GM21723 (cell line): ENCODE measurements at regions not wholly inside any gene's neighbourhood (a gene's known extent, or its start where the extent isn't known, plus 50 kb on each side); places are given as distances from the start of the nearest gene placed in this dataset.
A peak's percentile ranks its signal among the peaks of the same experiment; 100 is the strongest.

Experiments
- ATAC-seq: cut with Tn5 transposase; IDR thresholded peaks from one replicate; pipeline ENCODE4 v1.9.1; 2021; ENCODE audit warnings: mild to moderate bottlenecking, moderate library complexity; ENCODE audit not compliant: unreplicated experiment

DNA sequence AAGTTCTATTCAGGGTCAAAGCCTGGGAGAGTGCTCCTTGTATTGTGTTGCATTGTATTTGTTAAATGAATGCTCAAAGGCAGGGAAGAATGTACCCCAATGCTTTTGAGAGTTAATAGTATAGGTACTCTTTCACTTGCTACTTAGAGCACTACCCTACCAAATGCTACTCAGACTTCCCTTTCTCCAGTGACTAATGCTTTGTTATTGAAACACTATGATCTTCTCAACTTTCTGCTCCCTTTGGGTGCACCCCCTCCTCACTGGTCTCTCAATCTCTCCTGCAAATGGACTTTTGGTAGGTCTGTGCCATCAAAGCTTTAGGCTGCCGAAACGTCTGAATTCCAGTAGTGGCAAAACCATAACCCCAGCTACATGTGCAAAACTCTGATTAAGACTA, 177.7 kb upstream of the AHR start:
- no peak for ATAC-seq

DNA sequence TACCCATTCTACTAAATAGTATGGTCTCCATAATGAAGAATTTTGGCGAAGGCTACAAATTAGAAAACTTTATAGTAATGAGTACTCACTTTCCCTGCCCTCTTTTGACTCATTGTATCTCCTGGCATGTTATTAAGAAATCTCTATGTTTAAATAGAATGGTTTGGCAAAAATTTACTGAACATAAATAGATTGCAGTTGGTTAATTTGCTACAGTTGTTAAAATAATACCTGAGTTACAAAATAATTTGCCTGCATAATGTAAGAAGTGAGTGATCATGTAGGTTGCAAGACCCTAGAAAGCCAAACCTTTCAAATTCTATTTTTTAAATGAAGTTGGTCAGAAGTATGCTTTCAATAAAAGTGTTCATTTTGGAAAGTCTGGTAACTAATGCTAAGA, 176.8 kb upstream of the AHR start:
- no peak for ATAC-seq

DNA sequence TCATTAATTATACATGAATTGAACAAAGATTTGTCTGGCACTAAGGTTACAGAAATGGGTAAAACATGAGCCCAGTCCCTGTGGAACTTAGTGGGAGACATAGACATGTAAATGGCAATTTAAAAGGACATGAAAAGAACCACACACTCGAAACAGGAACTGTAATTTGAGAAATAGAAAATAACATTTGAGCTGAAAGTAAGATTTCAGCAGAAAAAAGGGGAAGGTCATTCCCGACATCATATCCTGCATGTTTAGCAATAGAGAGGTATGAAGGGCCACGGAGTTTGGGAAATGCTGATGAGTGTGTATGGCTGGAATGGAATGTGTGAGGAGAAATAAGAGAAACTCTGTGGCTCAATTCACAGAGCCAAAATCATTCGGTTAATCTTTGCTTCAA, 175.4 kb upstream of the AHR start:
- ATAC-seq: peak; percentile 44

DNA sequence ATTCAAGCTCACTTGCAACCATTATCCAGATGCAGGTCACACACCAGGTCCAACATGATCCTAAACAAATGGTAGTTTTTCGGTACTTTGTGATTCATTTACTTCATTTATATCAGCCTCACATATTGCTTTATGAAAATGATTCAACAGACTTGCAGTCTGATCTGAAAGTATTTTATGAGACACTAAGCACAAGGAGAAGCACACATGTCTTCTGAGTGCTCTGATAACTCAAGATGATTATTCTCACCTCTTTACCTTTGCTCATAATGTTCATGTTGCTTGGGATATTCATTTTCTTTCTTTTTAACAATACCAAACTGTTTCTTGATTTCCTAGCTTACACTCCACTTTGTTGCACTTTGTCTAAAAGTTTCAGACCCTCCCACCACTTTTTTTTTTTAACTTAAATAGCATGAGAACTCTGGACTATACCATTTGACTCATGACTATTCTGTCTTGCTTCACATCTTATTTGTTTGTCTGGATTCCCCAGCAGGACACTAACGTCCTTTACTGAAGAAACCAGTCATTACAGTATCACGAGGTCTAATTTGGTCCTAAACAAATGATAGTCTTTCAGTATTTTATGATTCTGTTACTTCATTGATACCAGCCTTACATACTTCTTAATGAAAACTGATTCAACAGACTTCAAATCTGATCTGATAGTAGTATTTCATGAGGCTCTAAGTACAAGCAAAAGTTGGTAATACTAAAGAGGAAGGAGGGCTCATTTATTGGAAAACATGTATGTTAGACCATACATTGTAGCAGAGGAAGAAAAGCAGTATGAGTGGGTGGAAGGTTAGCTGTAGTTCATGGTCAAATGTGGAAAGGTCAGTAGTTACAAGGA, 171.8 kb upstream of the AHR start:
- peak; percentile 81 for ATAC-seq

DNA sequence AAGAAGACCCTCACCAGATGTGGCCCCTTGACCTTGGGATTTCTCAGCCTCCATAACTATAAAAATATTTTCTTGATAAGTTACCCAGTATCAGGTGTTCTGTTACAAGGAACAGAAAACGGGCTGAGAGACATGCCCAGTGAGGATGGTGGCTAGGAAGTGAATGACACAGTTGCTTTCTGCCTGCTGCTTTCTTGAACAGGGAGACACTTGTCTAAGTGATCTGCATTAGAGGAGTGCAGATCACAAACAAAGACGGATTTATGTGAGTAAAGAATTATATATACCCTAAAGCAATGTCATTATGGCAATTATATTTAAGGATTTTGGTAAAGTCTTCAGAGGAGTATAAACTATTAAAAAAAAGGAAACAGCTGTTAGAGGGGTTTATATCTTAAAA, 169.2 kb upstream of the AHR start:
- no peak for ATAC-seq

DNA sequence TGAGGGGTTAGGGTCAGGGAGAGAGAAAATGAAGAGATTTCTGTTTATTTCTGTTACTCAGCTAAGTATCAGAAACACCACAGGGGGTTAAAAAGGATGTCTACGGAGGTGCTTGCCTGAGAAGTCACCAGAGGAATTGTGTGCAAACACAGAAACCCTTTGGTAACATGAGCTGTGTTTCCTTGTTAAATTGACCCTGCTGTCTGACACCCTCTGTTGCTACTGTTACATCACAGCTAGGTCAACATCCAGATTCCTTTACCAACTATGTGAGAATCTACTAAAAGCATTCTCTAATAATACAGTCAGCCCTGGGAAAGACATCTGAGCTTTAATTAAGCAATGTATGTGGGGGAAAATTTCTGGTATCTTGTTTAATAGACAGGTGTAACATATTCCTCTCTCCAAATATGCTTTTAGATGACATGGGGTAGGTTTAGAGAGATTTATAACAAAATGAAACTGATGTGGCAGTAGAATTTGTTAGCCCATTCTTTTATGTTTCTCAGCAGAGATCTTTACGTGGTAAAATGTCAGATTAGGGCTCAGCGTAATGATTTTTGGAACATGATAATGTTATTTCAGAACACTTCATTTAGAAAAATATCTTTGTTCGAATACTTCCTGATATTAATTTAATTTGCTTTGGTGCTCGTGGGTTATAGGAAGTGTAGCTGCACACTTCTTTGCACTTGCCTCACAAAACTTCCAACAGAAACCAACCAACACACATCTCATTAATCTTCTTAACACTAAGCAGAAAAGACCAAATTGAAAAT, 168.0 kb upstream of the AHR start:
- ATAC-seq: no peak

DNA sequence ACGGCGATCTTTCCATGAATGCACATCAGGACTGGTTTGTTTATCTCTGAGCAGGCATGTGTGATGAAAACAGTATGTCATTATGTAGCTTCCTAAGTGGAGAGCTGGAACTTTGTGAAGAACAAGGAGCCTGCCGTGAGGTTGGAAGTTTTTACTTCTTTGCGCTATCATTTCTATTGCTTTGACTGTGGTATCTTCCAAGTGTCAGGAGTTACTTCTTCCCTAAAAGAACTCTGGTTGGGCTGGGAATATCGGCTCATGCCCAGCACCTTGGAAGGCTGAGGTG, 167.4 kb upstream of the AHR start:
- ATAC-seq: no peak

DNA sequence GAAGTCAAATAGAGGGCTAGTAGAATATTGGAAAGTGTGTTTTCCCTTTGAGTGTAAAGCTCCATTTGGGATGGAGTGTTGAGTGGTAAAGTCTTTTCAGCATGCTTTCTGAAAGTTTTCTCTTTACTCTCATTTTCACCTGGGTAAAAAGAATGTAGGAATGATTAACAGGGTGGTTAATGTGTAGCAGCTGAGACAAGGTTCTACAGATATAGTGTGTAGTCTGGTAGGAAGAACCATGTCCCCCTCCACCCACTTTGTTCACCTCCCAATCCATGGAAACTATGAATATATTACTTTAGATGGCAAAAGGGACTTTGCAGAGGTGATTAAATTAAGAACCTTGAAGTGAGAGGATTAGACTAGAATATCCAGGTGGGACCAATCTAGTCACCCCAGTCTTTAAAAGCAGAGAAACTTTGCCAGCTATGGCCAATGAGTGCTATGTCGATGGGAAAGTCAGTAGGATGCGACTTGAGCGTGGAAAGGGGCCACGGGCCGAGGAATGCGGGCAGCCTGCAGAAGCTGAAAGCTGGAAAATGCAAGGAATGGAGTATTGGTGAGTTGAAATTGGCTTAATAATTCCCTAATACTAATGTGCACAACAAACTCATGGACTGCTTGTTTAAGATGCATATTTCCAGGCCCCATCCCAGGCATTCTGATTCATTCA, 166.3 kb upstream of the AHR start:
- no peak for ATAC-seq

DNA sequence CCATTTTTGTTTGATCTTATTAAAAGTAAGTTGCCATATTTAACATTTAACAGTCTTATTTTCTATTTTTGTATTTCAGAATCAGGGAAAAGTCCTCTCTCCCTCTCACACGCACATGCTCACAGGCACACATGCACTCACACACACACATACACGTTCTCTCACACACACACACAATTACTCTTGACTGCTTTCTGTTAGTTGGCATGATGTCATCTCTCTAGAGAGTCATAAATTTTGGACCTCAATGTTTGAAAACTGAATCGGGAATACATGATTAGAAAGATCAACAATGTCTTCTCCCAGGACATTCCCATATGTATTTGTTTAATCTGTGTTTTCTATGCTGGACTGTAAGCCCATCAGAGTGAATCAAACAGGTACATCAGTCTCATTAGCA, 165.7 kb upstream of the AHR start:
- ATAC-seq: no peak

DNA sequence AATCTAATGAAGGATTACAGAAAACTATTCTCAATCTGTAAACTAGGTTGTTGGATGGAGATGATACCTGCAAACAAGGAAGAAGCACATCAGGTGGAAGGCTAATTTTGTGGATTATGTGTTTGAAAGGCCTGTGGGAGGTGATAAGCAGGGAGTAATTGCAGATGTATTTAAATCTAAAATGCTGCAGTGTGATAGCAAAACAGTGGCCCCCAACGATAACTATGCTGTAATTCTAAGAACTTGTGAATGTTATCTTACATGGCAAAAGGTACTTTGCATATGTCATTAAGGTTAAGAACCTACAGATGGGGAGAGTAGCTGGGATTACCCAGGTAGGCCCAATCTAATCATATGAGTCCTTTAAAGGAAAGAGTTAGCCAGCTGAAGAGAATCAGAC, 164.5 kb upstream of the AHR start:
- no peak for ATAC-seq

DNA sequence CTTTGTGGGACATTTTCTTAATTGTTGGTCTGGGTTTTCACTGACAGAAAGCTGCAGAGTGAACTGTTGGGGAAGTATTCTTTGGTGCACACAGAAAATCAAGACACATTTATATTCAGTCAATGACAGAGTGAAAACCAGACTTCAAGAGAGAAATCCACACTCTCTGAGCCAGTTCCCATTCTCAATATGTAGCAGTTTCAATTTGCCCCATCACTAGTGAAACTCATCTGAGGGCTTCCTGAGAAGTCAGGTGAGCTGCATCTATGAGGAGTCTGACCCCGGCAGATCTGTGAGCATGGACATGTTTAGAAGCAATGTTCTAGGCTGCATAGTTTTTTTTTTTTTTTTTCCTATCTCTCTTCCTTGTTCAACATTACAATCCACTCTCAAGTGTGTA, 163.7 kb upstream of the AHR start:
- peak; percentile 92 for ATAC-seq

DNA sequence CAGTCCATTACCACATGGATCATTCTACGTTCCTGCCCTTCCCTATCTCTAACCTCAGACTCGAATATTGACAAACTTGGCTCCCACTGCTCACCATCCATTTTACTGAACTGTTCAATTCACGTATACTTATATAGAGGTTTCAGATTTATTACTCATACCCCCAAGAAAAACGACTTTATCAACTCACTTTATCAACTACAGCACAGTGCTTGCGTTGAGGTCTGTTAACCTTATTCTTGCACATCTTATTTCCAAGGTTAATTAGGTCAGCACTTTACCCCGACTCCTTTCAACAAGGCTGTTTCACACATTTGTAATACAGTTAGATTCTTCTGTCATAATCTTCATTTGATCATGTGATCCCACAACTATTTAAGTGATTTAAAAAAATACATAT, 162.3 kb upstream of the AHR start:
- no peak for ATAC-seq

DNA sequence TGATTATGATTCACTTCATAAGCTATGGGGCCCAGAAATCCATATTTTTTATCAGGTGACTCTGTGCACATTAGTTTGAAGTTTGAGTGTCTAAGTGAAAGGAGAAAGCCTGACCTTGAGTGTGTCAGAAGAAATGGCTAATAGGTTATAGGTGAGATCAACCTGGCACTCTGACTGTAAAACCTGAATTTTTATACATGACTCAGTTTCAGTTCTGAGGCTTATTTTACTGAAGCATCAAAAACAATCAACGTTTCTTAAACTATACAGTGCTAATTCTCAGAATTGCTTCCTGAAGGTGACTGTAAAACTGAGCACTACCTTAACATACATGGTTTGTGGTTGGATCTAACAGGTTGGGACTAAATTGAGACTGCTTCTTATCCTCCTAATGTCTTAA, 159.4 kb upstream of the AHR start:
- no peak for ATAC-seq

DNA sequence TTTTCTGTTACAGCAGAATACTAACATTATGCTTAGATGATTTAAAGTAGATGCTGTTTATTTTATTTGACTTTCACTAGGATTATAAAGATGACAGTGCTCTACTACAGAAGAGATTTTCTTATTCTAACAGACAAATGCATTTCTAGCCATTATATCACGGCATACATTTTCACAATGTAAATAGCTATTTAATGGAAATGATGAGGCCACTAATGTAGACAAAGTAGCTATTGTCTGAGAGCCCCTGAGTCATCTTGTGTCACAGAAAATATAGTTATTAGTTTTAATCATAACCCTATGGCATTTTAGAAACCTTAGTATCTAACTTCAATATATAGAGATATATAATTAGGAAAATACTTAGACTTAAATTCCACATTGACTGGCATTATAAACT, 158.0 kb upstream of the AHR start:
- no peak for ATAC-seq

DNA sequence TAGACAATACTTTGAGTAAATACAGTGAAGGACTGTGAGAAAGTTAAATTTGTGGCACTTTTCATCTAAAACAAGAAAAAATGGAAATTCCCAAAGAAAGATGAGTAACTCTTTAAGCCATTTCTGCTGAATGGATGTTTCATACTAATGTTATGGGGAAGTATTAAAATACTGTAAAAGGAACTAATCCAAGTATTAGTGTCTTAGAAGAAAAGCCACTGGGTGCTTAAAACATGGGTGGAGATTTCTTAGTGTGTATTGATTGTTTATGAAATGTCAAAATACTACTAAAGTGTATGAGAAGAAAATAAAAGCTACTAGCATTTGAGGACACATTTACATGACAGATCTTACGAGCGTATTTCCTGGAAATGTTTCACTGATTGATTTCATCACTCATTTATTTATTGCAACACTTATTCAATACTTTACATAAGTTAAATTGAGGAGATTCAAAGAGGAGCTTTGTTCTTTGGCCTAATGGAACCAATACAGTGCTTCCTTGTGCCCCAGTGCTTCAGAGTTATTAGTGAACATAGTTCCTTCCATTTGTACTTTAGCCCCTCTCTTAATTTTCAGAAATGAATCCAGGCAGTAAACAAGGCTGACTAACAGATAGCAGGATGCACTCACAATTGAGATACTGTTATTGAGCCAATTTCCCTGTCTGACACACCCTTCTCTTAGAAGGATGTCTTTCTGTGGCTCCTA, 155.5 kb upstream of the AHR start:
- no peak for ATAC-seq

DNA sequence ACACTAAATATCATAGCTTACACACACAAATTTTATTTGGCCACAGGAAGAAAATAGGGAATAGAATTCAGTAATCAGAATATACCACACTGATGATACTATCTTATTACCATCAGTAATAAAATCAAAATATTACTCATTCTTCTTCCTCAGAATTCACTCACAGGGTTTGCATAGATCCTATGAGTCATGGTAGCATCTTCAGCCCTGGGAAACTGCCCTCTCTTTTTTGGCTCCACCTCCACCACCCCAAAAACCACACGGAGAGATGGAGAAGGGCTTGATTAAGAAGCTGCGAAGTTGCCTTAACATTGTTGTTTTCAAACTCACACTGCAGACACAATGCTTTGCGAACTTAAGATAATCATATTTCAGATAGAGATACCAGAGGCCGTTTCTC, 154.1 kb upstream of the AHR start:
- ATAC-seq: peak; percentile 42

DNA sequence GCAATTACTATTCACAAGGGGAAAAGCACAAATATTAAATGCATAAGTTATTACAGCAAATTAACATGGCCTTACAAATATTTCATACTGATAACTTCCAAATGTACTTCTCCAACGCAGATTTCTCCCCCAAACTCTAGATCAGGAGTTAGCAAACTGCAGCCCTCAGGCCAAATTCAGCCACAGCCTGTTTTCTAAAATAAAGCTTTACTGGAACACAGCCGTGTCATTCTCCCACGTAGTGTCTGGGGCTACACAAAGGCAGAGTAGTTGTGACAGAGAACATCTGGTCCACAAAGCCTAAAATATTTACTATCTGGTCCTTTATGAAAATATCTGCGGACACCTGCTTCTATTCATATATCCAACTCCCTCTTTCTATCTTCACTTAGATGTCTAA, 151.8 kb upstream of the AHR start:
- no peak for ATAC-seq

DNA sequence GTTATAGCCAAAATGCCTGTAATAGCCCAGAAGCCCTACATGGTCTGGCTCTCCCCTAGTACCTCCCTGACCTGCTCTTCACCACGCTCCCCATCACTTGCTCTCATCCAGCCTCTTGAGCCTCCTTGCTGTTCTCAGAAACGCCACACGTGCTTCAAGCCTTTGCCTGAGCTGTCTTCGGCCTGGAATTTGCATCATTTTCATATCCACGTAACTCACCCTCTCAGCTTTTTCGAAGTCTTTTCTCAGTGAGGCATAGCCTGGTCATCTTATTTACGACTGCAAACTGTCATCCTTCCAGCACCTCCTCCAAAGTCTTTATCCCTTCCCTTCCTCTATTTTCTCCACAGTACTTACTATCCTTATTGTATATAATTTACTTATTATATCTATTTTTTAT, 151.0 kb upstream of the AHR start:
- no peak for ATAC-seq

DNA sequence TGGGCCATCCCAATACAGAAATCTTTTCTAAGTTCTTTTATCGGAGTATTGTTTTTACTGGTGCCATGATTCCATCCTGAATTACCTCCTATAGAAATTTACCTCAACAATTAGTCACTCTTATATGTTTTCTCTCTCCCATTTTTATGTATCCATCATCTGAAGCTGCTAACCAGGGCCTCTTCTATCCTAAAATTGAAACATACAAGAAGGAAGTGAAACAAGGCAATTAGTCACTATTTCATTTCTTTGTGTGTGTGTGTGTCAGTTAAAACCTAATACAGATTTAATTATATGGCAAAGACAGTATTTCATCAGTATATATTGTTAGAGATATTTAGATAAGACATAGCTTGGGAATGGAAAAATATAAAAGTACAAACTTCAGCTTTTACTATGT, 148.4 kb upstream of the AHR start:
- peak; percentile 74 for ATAC-seq

DNA sequence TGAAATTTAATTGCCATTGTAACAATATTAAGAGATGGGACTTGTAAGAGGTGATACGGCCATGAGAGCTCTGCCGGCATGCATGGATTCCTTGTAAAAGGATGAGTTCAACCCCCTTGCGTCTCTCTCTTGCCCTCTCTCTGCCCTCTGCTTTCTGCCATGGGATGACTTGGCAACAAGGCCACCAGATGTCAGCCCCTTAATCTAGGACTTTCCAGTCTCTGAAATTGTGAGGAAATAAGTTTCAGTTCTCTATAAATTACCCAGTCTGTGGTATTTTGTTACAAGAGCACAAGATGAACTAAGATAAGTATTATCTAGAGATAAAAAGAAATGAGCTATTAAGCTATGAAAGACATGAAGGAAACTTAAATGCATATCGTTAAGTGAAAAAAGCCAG, 145.7 kb upstream of the AHR start:
- no peak for ATAC-seq

DNA sequence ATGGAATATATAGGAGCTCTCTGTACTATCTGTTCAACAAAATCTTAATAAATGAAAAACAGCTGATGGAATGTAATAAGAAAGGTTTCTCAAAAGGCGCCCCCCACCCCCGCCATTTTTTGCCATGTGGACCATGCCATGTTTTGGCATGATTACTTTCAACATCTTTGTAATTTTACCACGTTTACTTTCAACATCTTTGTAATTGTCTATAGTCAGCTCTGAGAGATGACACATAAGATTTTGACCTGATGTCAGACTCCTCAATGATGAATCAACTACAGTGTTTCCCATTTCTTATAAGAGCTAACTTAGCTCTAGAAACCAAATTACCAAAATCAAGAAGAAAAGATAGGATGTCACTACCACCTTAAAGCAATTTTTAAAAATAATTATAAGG, 144.9 kb upstream of the AHR start:
- no peak for ATAC-seq

DNA sequence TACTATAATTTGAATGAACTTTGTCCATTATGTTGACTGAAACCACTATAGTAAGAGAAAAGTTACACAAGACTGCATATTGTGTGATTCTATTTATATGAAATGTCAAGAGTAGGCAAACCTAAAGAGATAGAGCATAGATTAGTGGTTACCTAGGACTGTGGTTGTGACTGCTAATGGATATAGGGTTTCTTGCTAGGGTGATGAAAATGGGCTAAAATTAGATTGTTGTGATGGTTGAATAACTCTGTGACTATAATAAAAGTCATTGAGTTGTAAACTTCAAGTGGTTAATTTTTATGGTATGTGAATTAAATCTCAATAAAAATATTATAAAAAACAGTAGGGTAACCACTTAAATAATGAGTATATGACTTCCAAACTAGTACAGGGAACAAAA, 142.9 kb upstream of the AHR start:
- ATAC-seq: no peak
